PC-9 (cell line): ENCODE measurements at regions not wholly inside any gene's neighbourhood (a gene's known extent, or its start where the extent isn't known, plus 50 kb on each side); places are given as distances from the start of the nearest gene placed in this dataset.

Experiments used
- CTCF ChIP-seq: fragments of 200-600 bp; sonication (generic); conservative IDR thresholded peaks from 2 replicates; pipeline ENCODE4 v1.6.1; 2017; ENCODE audit warnings: mixed run types, antibody characterized with exemption, mild to moderate bottlenecking, moderate library complexity
- EZH2 ChIP-seq: fragments of 200-600 bp; sonication (generic); IDR thresholded peaks from 2 replicates; pipeline ENCODE4 v1.8.0; 2017; ENCODE audit warnings: antibody characterized with exemption, low read depth

- no peak for TF ChIP-seq CTCF
- no peak for TF ChIP-seq EZH2
These were observed 407.3 kb downstream of the GBE1 start for GRCh38 chr3:81354119-81354518.
